ENCODE measurements at regions not wholly inside any gene's neighbourhood (a gene's known extent, or its start where the extent isn't known, plus 50 kb on each side); places are given as distances from the start of the nearest gene placed in this dataset.

DNA sequence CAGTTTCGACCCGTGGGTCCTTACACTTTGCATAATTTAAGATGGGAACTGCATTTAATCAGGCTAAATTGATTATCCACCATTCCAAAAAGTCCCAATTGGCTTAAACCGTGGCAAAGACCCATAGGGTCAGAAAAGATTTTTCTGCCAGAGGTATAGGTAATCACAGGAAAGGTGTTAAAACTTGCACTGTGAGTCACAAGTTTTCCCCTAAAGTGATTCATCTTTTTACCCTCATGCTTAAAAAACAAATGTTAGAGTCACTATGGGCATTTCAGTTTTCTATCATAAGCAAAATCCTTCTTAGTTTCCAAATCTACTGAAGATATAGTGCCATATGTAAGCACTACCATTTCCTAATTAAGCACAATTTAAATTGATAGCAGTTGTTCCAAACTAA, 1079.8 kb downstream of the ADGRL2 start:
- TF ChIP-seq, protein P1, sequence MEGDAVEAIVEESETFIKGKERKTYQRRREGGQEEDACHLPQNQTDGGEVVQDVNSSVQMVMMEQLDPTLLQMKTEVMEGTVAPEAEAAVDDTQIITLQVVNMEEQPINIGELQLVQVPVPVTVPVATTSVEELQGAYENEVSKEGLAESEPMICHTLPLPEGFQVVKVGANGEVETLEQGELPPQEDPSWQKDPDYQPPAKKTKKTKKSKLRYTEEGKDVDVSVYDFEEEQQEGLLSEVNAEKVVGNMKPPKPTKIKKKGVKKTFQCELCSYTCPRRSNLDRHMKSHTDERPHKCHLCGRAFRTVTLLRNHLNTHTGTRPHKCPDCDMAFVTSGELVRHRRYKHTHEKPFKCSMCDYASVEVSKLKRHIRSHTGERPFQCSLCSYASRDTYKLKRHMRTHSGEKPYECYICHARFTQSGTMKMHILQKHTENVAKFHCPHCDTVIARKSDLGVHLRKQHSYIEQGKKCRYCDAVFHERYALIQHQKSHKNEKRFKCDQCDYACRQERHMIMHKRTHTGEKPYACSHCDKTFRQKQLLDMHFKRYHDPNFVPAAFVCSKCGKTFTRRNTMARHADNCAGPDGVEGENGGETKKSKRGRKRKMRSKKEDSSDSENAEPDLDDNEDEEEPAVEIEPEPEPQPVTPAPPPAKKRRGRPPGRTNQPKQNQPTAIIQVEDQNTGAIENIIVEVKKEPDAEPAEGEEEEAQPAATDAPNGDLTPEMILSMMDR (IDR thresholded peaks at IDR 0.05), result no peak
- no peak for TF ChIP-seq EP300 (IDR thresholded peaks at IDR 0.05)
- TF ChIP-seq POLR2A (IDR thresholded peaks at IDR 0.05), result no peak
